CD14-positive monocyte (primary cell): ENCODE measurements at regions not wholly inside any gene's neighbourhood (a gene's known extent, or its start where the extent isn't known, plus 50 kb on each side); places are given as distances from the start of the nearest gene placed in this dataset.
"Not testable (repeated sequence)": the region's sequence is repeated elsewhere in the genome, so short reads cannot be mapped to it uniquely, and the experiment has no call there.

Experiments
- DNase-seq, 3 donors: peaks; one replicate each; pipeline ENCODE4 v3.0.0-alpha.2; 2011 to 2022
- H2AFZ ChIP-seq: 2 replicates; pipeline ENCODE4 v1.6.0; 2012; ENCODE audit warnings: mild to moderate bottlenecking, low read depth, low read length, inconsistent platforms; ENCODE audit not compliant: insufficient read depth, poor library complexity, severe bottlenecking
- H3K27ac ChIP-seq, 2 donors: 1 replicate in 1 of 2; 2 replicates in 1 of 2; pipeline ENCODE4 v1.5.1; 2012 to 2013; ENCODE audit warnings: low read length in 2 of 2, control low read depth in 1 of 2, inconsistent platforms in 1 of 2, low read depth in 1 of 2, mild to moderate bottlenecking in 1 of 2
- H3K27me3 ChIP-seq, 2 donors: one replicate each; pipeline versions ENCODE4 v1.6.0 to v1.6.1; 2011 to 2013; ENCODE audit warnings: low read length in 2 of 2; ENCODE audit not compliant: control insufficient read depth in 2 of 2, insufficient read depth in 2 of 2
- H3K36me3 ChIP-seq, 2 donors: replicated peaks in 1 of 2; 1 replicate in 1 of 2; 2 replicates in 1 of 2; pipeline versions ENCODE4 v1.5.1 to v1.6.1; 2012 to 2013; ENCODE audit warnings: low read length in 2 of 2, control low read depth in 1 of 2, inconsistent platforms in 1 of 2, mild to moderate bottlenecking in 1 of 2; ENCODE audit not compliant: insufficient read depth in 2 of 2, control insufficient read depth in 1 of 2
- H3K4me1 ChIP-seq, 2 donors: 1 replicate in 1 of 2; 2 replicates in 1 of 2; pipeline versions ENCODE4 v1.5.1 to v1.6.1; 2012 to 2013; ENCODE audit warnings: low read length in 2 of 2, control low read depth in 1 of 2, inconsistent platforms in 1 of 2, mild to moderate bottlenecking in 1 of 2, moderate library complexity in 1 of 2; ENCODE audit not compliant: insufficient read depth in 2 of 2, control insufficient read depth in 1 of 2
- H3K4me2 ChIP-seq: replicated peaks from 2 replicates; pipeline ENCODE3; 2012; ENCODE audit warnings: low read length, moderate library complexity, mild to moderate bottlenecking; ENCODE audit not compliant: poor library complexity, severe bottlenecking; ENCODE audit errors: extremely low read depth
- H3K4me3 ChIP-seq, 3 experiments: fragments of 200-600 bp in 1 of 3; sonication (generic) in 1 of 3; replicated peaks in 1 of 3; 1 replicate in 2 of 3; 2 replicates in 1 of 3; pipeline ENCODE4 v1.5.1; 2011 to 2013; ENCODE audit warnings: low read length in 3 of 3, mild to moderate bottlenecking in 3 of 3, control low read depth in 2 of 3, low read depth in 2 of 3, inconsistent platforms in 1 of 3, moderate library complexity in 1 of 3
- H3K79me2 ChIP-seq: 2 replicates; pipeline ENCODE4 v1.6.0; 2012; ENCODE audit warnings: mild to moderate bottlenecking, control low read depth, inconsistent platforms, low read length, moderate library complexity; ENCODE audit not compliant: insufficient read depth
- H3K9ac ChIP-seq: 2 replicates; pipeline ENCODE4 v1.6.0; 2017; ENCODE audit warnings: low read length, mild to moderate bottlenecking; ENCODE audit not compliant: insufficient read depth, poor library complexity, severe bottlenecking
- H3K9me3 ChIP-seq, 2 donors: replicated peaks in 1 of 2; 1 replicate in 1 of 2; 2 replicates in 1 of 2; pipeline versions ENCODE4 v1.5.1 to v1.6.1; 2012 to 2013; ENCODE audit warnings: low read length in 2 of 2, control low read depth in 1 of 2; ENCODE audit not compliant: control insufficient read depth in 1 of 2, insufficient read depth in 1 of 2
- H4K20me1 ChIP-seq: 2 replicates; pipeline ENCODE4 v1.6.0; 2012; ENCODE audit warnings: mild to moderate bottlenecking, low read length, control low read depth, moderate library complexity; ENCODE audit not compliant: insufficient read depth
- H3K27ac Mint-ChIP-seq, 7 donors: one replicate each; pipeline ENCODE4 v1.8.0; 2020; ENCODE audit warnings: mild to moderate bottlenecking in 7 of 7, mixed read lengths in 7 of 7, moderate library complexity in 6 of 7, inconsistent platforms in 2 of 7
- H3K27me3 Mint-ChIP-seq, 3 donors: one replicate each; pipeline ENCODE4 v1.8.0; 2021 to 2022; ENCODE audit warnings: low read depth in 3 of 3, mild to moderate bottlenecking in 3 of 3, mixed read lengths in 3 of 3, moderate library complexity in 3 of 3, inconsistent platforms in 1 of 3
- H3K36me3 Mint-ChIP-seq, 2 donors: one replicate each; pipeline ENCODE4 v1.8.0; 2020; ENCODE audit warnings: mixed read lengths in 2 of 2, inconsistent platforms in 1 of 2, mild to moderate bottlenecking in 1 of 2
- H3K4me1 Mint-ChIP-seq: one replicate; pipeline ENCODE4 v1.8.0; 2020; ENCODE audit warnings: mild to moderate bottlenecking, mixed read lengths
- H3K4me3 Mint-ChIP-seq, 2 donors: one replicate each; pipeline ENCODE4 v1.8.0; 2020; ENCODE audit warnings: mild to moderate bottlenecking in 2 of 2, mixed read lengths in 2 of 2, moderate library complexity in 1 of 2
- H3K9me3 Mint-ChIP-seq, 7 donors: one replicate each; pipeline ENCODE4 v1.8.0; 2020 to 2022; ENCODE audit warnings: mixed read lengths in 7 of 7, mild to moderate bottlenecking in 6 of 7, moderate library complexity in 6 of 7, inconsistent platforms in 2 of 7
- WGBS: methylation state at CpG from one replicate; pipeline ENCODE4 v1.1.5; 2013; ENCODE audit warnings: missing lambda C conversion rate; ENCODE audit not compliant: insufficient coverage; 5-methylcytosine and 5-hydroxymethylcytosine counted together
- intact Hi-C, 2 donors: fragments of 100-400 bp; cut with micrococcal nuclease; formaldehyde crosslinking; loops; one replicate each; pipeline versions ENCODE4 v1.15.0 to v1.15.1; 2023
- TF ChIP-seq, protein P1 (sequence below): fragments of 200-600 bp; IDR thresholded peaks from one replicate; pipeline ENCODE4 v1.8.0; 2022; ENCODE audit warnings: antibody characterized with exemption, mild to moderate bottlenecking

DNA sequence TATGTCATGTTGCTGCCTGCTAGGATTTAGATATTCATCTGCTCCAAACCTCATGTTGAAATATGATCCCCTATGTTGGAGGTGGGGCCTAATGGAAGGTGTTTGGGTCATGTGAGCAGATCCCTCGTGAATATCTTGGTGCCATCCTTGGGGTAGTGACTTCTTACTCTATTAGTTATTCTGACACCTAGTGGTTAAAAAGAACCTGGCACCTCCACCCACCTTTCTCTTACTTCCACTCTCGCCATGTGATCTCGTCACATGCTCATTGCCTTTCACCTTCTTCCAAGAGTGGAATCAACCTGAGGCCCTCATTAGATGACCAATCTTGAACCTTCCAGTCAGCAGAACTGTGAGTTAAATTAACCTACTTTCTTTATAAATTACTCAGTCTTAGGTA, 549.4 kb upstream of the SYNCRIP start:
- H3K36me3 ChIP-seq, result no peaks in the 10 kb centered on the region
- H3K9me3 ChIP-seq, result no peaks in the 10 kb centered on the region
- WGBS, result 94% methylated on average over 2 of the region's 3 CpGs
- H3K27ac ChIP-seq, result no peak overlapping the region
- no peak overlapping the region for H3K9ac ChIP-seq
- no peak overlapping the region for H2AFZ ChIP-seq
- no peaks in the 10 kb centered on the region for H3K27me3 ChIP-seq
- H3K4me1 ChIP-seq, result no peaks in the 10 kb centered on the region
- H4K20me1 ChIP-seq, result no peaks in the 10 kb centered on the region
- Mint-ChIP-seq H3K27ac (peak overlapping the region in 1 of 7 donors; percentile 85), H3K36me3 (no peaks in the 10 kb centered on the region), H3K4me3 (no peak overlapping the region), H3K27me3 (peaks cover 0 to 1% (median 0%) of the 10 kb centered on the region in 3 donors), H3K4me1 (no peaks in the 10 kb centered on the region), H3K9me3 (peaks cover 0 to 3% (median 1%) of the 10 kb centered on the region in 7 donors)
- no peaks in the 10 kb centered on the region for H3K79me2 ChIP-seq
- DNase-seq, result no peak
- TF ChIP-seq, protein P1, sequence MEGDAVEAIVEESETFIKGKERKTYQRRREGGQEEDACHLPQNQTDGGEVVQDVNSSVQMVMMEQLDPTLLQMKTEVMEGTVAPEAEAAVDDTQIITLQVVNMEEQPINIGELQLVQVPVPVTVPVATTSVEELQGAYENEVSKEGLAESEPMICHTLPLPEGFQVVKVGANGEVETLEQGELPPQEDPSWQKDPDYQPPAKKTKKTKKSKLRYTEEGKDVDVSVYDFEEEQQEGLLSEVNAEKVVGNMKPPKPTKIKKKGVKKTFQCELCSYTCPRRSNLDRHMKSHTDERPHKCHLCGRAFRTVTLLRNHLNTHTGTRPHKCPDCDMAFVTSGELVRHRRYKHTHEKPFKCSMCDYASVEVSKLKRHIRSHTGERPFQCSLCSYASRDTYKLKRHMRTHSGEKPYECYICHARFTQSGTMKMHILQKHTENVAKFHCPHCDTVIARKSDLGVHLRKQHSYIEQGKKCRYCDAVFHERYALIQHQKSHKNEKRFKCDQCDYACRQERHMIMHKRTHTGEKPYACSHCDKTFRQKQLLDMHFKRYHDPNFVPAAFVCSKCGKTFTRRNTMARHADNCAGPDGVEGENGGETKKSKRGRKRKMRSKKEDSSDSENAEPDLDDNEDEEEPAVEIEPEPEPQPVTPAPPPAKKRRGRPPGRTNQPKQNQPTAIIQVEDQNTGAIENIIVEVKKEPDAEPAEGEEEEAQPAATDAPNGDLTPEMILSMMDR, result no peak
- no peak overlapping the region for H3K4me2 ChIP-seq
- H3K4me3 ChIP-seq, result no peak overlapping the region
- intact Hi-C loops, result no loop called here

DNA sequence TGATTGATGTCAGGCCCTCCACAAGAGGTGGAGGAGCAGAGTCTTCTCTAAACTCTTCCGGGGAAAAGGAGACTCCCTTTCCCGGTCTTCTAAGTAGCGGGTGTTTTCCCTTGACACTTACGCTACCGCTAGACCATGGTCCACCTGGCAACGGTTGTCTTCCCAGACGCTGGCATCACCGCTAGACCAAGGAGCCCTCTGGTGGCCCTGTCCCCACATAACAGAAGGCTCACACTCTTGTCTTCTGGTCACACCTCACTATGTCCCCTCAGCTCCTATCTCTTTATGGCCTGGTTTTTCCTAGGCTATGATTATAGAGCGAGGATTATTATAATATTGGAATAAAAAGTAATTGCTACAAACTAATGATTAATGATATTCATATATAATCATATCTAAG, 532.5 kb upstream of the SYNCRIP start:
- H3K36me3 ChIP-seq, H3K4me1 ChIP-seq, H4K20me1 ChIP-seq, H3K27me3 ChIP-seq, DNase-seq, H3K27ac ChIP-seq, H3K9ac ChIP-seq, H3K27me3 Mint-ChIP-seq, H3K4me3 Mint-ChIP-seq, H3K4me1 Mint-ChIP-seq, intact Hi-C loops, H3K36me3 Mint-ChIP-seq, H3K79me2 ChIP-seq, H3K4me3 ChIP-seq, H3K27ac Mint-ChIP-seq, H2AFZ ChIP-seq, H3K4me2 ChIP-seq, H3K9me3 ChIP-seq, H3K9me3 Mint-ChIP-seq: not testable (repeated sequence)
- WGBS, result 71% methylated on average over 1 of the region's 9 CpGs
